GM12872 (cell line): ENCODE measurements at regions not wholly inside any gene's neighbourhood (a gene's known extent, or its start where the extent isn't known, plus 50 kb on each side); places are given as distances from the start of the nearest gene placed in this dataset.

Experiments
- TF ChIP-seq, protein P1 (sequence below): IDR thresholded peaks from 3 replicates; pipeline ENCODE4 v1.5.1; 2011; ENCODE audit warnings: low read depth, mild to moderate bottlenecking, low read length, moderate library complexity; ENCODE audit not compliant: insufficient read depth

DNA sequence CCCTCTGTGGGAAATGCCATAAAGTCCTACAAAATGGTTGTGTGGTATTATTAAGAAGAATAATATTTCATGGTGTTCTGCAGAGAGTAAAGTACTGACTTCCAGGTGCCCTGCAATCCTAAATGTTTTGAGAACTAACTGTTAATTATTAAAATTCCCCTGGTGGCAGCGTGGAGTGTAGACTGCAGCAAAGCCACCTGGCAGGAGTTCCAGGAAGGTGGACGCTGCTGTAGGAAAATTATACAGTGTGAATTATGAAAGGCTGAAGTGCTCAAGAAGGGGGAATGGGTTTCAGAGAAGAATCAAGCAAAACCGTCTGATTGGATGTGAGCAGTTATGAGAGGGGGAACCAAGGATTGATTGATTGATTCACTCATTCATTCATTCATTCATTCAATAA lies 572.4 kb upstream of the PPP2R3A start:
- TF ChIP-seq, protein P1, sequence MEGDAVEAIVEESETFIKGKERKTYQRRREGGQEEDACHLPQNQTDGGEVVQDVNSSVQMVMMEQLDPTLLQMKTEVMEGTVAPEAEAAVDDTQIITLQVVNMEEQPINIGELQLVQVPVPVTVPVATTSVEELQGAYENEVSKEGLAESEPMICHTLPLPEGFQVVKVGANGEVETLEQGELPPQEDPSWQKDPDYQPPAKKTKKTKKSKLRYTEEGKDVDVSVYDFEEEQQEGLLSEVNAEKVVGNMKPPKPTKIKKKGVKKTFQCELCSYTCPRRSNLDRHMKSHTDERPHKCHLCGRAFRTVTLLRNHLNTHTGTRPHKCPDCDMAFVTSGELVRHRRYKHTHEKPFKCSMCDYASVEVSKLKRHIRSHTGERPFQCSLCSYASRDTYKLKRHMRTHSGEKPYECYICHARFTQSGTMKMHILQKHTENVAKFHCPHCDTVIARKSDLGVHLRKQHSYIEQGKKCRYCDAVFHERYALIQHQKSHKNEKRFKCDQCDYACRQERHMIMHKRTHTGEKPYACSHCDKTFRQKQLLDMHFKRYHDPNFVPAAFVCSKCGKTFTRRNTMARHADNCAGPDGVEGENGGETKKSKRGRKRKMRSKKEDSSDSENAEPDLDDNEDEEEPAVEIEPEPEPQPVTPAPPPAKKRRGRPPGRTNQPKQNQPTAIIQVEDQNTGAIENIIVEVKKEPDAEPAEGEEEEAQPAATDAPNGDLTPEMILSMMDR = no peak

DNA sequence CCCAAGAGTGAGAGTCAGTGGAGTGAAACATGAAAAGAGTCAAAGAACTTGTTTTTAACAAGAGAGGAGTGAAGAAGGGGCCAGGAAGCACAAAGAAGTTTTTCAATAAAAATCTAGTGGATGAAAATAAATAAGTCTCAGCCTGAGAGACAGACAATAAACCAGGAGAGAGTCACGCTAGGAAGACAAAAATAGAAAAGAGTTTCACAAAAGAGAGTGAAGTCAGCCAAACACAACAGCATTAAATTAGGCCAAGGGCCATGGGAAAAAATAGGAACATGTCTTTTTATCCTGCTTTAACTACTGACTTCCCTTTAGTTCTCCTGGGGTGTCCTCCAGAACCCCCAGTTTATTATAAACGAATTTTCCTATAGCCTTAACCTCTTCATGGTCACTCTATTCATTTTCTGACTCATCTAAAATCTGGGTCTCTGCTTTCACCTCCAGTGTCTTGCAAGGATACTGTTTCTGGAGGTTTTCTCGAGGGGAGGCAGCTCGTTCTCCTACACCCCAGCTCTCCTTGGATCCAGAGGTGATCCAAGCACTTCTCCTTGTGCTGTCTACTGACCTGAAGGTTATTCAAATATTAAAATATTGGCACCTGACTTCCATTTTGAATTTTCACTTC lies 571.5 kb upstream of the PPP2R3A start:
- TF ChIP-seq, protein P1 = no peak

- TF ChIP-seq, protein P1 = no peak
Measured at GRCh38 chr3:135412475-135412874, 553.1 kb upstream of the PPP2R3A start.

- TF ChIP-seq, protein P1 = no peak
Measured at GRCh38 chr3:135416182-135416581, 549.3 kb upstream of the PPP2R3A start.

DNA sequence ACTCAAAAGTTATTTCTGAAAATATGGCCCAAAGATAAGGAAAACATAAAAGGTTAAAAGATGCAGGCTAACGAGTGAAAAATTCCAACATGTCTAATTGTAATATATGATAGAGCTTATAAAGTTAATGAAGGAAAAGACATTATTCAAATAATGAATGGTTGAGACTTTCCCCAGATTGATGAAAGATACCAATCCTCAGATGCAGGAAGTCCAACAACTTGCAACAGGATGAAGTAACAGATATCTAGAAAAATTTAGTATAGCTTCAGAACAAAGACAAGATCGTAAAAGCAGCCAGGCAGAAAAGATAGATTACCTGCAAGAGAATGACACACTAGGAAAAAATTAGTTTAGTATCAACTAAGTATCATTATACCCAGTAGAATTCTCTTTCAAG lies 546.4 kb upstream of the PPP2R3A start:
- TF ChIP-seq, protein P1 = no peak

DNA sequence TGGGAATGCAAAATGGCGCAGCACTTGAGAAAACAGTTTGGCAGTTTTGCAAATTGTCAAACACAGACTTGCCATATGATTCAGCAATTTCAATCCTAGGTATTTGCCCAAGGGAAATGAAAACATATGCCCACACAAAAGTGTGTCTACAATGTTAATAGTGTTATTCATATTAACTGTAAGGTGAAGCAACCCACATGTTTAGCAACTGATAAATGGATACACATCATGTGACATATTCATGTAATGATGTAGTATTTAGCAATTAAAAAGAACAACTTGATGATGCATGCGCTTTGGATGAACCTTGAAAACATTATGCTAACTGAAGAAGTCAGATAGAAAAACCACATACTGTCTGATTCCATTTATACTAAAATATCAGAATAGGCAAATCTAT lies 539.0 kb upstream of the PPP2R3A start:
- TF ChIP-seq, protein P1 = no peak

GRCh38 chr3:135432402-135432801 lies 533.1 kb upstream of the PPP2R3A start:
- TF ChIP-seq, protein P1 = no peak
